GM12892 (cell line): ENCODE measurements at regions not wholly inside any gene's neighbourhood (a gene's known extent, or its start where the extent isn't known, plus 50 kb on each side); places are given as distances from the start of the nearest gene placed in this dataset.

Source experiments
- POLR2A ChIP-seq: IDR thresholded peaks from 2 replicates; pipeline ENCODE4 v1.6.1; 2011; ENCODE audit warnings: low read depth, low read length, control low read depth
- POLR2AphosphoS5 ChIP-seq: IDR thresholded peaks from 2 replicates; pipeline ENCODE4 v1.6.1; 2011; ENCODE audit warnings: low read depth, low read length, control low read depth
- TAF1 ChIP-seq: IDR thresholded peaks from 2 replicates; pipeline ENCODE4 v1.6.1; 2011; ENCODE audit warnings: low read depth, mild to moderate bottlenecking, control low read depth, low read length, borderline replicate concordance

GRCh38 chr5:167466992-167467391 is 824.5 kb upstream of the WWC1 start:
- no peak for TF ChIP-seq POLR2A
- no peak for TF ChIP-seq TAF1
- no peak for TF ChIP-seq POLR2AphosphoS5
